OCI-LY7 (cell line): ENCODE measurements at regions not wholly inside any gene's neighbourhood (a gene's known extent, or its start where the extent isn't known, plus 50 kb on each side); places are given as distances from the start of the nearest gene placed in this dataset.

Source experiments
- BruUV-seq: library from RNA; stranded (reverse); fragments of 400-500 nt; replicated peaks from 2 replicates; lab custom pipeline; 2021; lab: Mats Ljungman, UMichigan
- CTCF ChIA-PET: fragments of 300-600 bp; sonication (Branson Sonifier 250); formaldehyde crosslinking; loops from one replicate; lab custom pipeline; 2022; ENCODE audit warnings: antibody characterized with exemption; ENCODE audit not compliant: unreplicated experiment; lab: Charles Lee
- POLR2A ChIA-PET: fragments of 300-600 bp; sonication (Branson Sonifier 250); formaldehyde crosslinking; loops from one replicate; lab custom pipeline; 2022; ENCODE audit warnings: antibody characterized with exemption; lab: Charles Lee
- DNase-seq: peaks from one replicate; pipeline ENCODE4 v3.0.0-alpha.2; 2015; ENCODE audit warnings: low spot score
- H2AFZ ChIP-seq: fragments of 200-600 bp; sonication (generic), shearing (Covaris generic); 2 replicates; pipeline ENCODE4 v1.6.1; 2014; ENCODE audit warnings: mild to moderate bottlenecking, antibody characterized with exemption, low read length, moderate library complexity
- H3K27ac ChIP-seq: fragments of 200-600 bp; sonication (generic); 2 replicates; pipeline ENCODE4 v1.5.1; 2014; ENCODE audit warnings: mixed run types, low read depth, mild to moderate bottlenecking, moderate library complexity, low read length, inconsistent platforms; ENCODE audit not compliant: poor library complexity, severe bottlenecking
- H3K36me3 ChIP-seq: fragments of 200-600 bp; sonication (generic); 2 replicates; pipeline ENCODE4 v1.6.1; 2014; ENCODE audit warnings: mild to moderate bottlenecking, antibody characterized with exemption, low read length, moderate library complexity, mixed read lengths; ENCODE audit not compliant: insufficient read depth
- H3K4me1 ChIP-seq: fragments of 200-600 bp; sonication (generic); 2 replicates; pipeline ENCODE4 v1.5.1; 2014; ENCODE audit warnings: mild to moderate bottlenecking, low read length; ENCODE audit not compliant: insufficient read depth, poor library complexity, severe bottlenecking
- H3K4me2 ChIP-seq: fragments of 200-600 bp; sonication (generic); 2 replicates; pipeline ENCODE4 v1.6.1; 2014; ENCODE audit warnings: mild to moderate bottlenecking, low read length
- H3K4me3 ChIP-seq: fragments of 200-600 bp; sonication (generic); 2 replicates; pipeline ENCODE4 v1.5.1; 2014; ENCODE audit warnings: mild to moderate bottlenecking, low read depth, low read length; ENCODE audit not compliant: poor library complexity, severe bottlenecking
- H3K79me2 ChIP-seq: fragments of 200-600 bp; sonication (generic); 2 replicates; pipeline ENCODE4 v1.6.1; 2016; ENCODE audit warnings: low read depth, mild to moderate bottlenecking, low read length, moderate library complexity, mixed read lengths; ENCODE audit not compliant: insufficient read depth
- H3K9me2 ChIP-seq: fragments of 200-600 bp; sonication (generic); 2 replicates; pipeline ENCODE4 v1.6.1; 2016; ENCODE audit warnings: mild to moderate bottlenecking, low read length, mixed read lengths; ENCODE audit not compliant: insufficient read depth
- H3K9me3 ChIP-seq: fragments of 200-600 bp; sonication (generic); 2 replicates; pipeline ENCODE4 v1.6.1; 2014; ENCODE audit warnings: mild to moderate bottlenecking, mixed run types, low read length, mixed read lengths
- H4K20me1 ChIP-seq: fragments of 200-600 bp; sonication (generic); 2 replicates; pipeline ENCODE4 v1.6.1; 2014; ENCODE audit warnings: mild to moderate bottlenecking, antibody characterized with exemption, low read length, moderate library complexity, mixed read lengths; ENCODE audit not compliant: insufficient read depth
- EZH2phosphoT487 ChIP-seq: fragments of 200-600 bp; sonication (generic); IDR thresholded peaks from 2 replicates; pipeline ENCODE4 v1.6.1; 2018; ENCODE audit warnings: low read depth, borderline replicate concordance, mild to moderate bottlenecking, mixed run types, antibody characterized with exemption, low read length, moderate library complexity, mixed read lengths
- intact Hi-C: fragments of 100-400 bp; cut with micrococcal nuclease; formaldehyde crosslinking; loops from one replicate; pipeline ENCODE4 v1.10.0; 2022; ENCODE audit not compliant: unreplicated experiment
- TF ChIP-seq, protein P1 (sequence below): fragments of 200-600 bp; sonication (generic); conservative IDR thresholded peaks from 2 replicates; pipeline ENCODE4 v1.5.1; 2014; ENCODE audit warnings: mild to moderate bottlenecking, antibody characterized with exemption, low read length, moderate library complexity, mixed read lengths

DNA sequence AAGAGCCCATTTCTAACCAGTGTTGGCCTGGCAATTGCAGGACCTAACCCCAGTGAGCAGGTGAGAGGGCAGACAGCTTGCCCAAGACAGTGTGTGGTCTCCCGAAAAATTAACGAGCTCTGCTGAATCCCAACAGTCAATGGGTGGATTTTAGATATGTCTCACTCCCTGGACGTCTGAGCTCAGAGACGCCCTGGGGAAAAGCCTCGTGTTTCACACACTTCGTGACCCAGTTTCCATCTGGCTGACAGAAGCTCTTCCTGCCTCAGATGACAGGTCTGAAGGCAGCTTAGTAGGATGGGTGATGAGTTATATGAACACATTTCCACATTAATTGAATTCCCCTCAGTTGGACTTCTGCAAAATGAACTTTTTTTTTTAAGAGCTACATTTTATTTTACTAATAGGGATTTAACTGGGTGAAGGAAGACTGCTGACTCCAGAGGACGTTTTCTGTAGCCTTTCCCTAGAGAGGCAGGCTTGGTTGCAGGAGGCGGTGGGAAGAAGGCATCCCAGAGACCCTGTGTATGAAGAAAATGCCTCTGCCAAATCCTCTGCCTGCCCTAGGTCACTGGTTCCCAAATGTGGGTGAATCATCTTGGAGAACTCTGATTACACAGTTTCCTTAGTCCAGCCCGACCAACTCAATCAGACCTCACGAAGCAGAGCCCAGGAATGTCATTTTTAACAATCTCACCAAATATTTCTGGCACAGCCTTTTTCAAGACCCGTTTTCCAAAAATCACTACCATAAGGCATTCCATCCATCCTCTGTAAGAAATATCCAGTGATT lies 71.7 kb upstream of the LY86 start:
- Histone ChIP-seq H3K27ac (no peak overlapping the region), H3K4me3 (no peak overlapping the region), H3K36me3 (no peaks in the 10 kb centered on the region), H3K4me1 (no peaks in the 10 kb centered on the region), H3K4me2 (no peak overlapping the region), H3K79me2 (no peaks in the 10 kb centered on the region), H3K9me2 (no peaks in the 10 kb centered on the region), H3K9me3 (no peaks in the 10 kb centered on the region), H2AFZ (no peak overlapping the region), H4K20me1 (no peaks in the 10 kb centered on the region)
- no peak for TF ChIP-seq EZH2phosphoT487
- TF ChIP-seq, protein P1, sequence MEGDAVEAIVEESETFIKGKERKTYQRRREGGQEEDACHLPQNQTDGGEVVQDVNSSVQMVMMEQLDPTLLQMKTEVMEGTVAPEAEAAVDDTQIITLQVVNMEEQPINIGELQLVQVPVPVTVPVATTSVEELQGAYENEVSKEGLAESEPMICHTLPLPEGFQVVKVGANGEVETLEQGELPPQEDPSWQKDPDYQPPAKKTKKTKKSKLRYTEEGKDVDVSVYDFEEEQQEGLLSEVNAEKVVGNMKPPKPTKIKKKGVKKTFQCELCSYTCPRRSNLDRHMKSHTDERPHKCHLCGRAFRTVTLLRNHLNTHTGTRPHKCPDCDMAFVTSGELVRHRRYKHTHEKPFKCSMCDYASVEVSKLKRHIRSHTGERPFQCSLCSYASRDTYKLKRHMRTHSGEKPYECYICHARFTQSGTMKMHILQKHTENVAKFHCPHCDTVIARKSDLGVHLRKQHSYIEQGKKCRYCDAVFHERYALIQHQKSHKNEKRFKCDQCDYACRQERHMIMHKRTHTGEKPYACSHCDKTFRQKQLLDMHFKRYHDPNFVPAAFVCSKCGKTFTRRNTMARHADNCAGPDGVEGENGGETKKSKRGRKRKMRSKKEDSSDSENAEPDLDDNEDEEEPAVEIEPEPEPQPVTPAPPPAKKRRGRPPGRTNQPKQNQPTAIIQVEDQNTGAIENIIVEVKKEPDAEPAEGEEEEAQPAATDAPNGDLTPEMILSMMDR = no peak
- BruUV-seq = no TSS peak
- intact Hi-C loops = no loop called here
- ChIA-PET CTCF (no interaction called here), POLR2A (interaction anchor here (0.8 kb wide), 1 partner anchor 249 kb away, joined by 4 read pairs; no protein-coding TSS in a partner anchor)
- no peak for DNase-seq

DNA sequence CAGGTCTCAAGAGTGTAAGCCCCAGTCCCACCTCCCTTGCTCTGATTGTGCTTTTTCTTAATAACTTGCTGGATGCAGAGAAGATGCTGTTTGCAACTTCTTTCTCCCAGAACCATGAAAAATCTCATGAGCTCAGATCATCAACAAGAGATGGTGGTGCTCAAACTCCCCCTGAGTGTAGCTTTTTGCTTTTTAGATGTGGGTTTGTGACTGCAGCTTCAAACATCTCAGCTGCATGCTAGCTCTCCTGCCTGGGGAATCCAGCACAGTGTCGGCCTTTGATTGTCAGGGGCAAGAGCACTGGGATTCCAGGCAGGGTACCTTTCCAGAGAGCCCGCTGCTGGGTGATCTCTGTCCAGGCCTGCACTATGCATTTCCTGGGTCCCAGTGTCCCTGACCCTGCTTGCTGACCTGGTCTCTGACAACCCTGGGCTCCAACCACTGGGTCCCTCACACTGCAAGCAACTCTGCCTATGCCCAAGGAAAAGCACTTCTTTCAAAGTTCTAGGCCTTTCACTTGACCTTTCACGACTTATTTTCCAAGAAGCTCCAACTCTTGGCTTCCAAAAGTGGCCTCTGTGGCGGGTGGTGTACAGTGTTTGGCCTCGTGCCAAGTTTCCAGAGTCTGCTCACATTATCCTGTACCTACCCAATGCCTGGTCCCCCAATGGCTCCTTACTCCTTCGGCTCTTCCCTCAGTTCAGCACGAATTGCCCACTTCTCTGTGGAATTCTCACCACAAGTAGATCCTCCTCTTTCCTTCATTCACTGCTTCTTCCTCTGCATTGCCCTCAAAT lies 69.7 kb upstream of the LY86 start:
- TF ChIP-seq, protein P1 = no peak
- no peak for TF ChIP-seq EZH2phosphoT487

More for the DNA sequence above, 69.7 kb upstream of the LY86 start:
- Histone ChIP-seq H3K4me1 (no peaks in the 10 kb centered on the region), H2AFZ (no peak overlapping the region), H3K27ac (no peak overlapping the region), H3K9me2 (no peaks in the 10 kb centered on the region), H3K36me3 (no peaks in the 10 kb centered on the region), H3K79me2 (no peaks in the 10 kb centered on the region), H3K4me3 (no peak overlapping the region), H3K9me3 (no peaks in the 10 kb centered on the region), H4K20me1 (no peaks in the 10 kb centered on the region), H3K4me2 (no peak overlapping the region)
- ChIA-PET POLR2A (interaction anchor here (0.5 kb wide), 1 partner anchor 400 kb away, joined by 3 read pairs; no protein-coding TSS in a partner anchor), CTCF (no interaction called here)
- BruUV-seq = no TSS peak
- intact Hi-C loops = no loop called here
- DNase-seq = no peak
